ENCODE measurements at regions not wholly inside any gene's neighbourhood (a gene's known extent, or its start where the extent isn't known, plus 50 kb on each side); places are given as distances from the start of the nearest gene placed in this dataset.

DNA sequence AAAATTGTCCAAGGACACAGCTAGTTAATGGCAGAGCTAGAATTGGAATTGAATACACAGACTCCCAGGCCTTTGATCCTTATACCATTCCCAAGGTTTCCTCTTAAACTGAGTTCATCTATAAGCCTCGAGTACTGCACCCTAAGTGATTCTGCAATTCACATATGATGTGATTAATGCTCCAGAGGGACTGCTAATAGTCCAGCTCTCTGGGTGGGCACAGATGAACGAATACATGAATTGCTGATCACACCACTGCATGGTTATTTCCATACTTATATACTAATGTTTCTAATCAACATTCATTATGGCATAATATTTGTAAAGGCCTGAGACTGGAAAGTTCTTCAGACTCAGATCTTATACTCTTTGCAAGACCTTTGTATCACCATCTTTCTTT, 101.8 kb downstream of the NUFIP1 start:
- no peaks in the 10 kb centered on the region for H3K27me3 ChIP-seq (replicated peaks; ENCODE audit: control insufficient read depth, insufficient read depth, low read length, poor library complexity, severe bottlenecking)
- no peak overlapping the region for H3K27ac ChIP-seq (ENCODE audit: insufficient read depth, low read length, poor library complexity, severe bottlenecking)
- H3K4me3 ChIP-seq (ENCODE audit: insufficient read depth, low read depth, low read length, poor library complexity, severe bottlenecking), result no peak overlapping the region
- no peaks in the 10 kb centered on the region for H3K36me3 ChIP-seq (ENCODE audit: control insufficient read depth, insufficient read depth, low read length)
- H3K4me1 ChIP-seq (ENCODE audit: control insufficient read depth, insufficient read depth, low read length, poor library complexity, severe bottlenecking), result no peaks in the 10 kb centered on the region
- DNase-seq, result no peak
- H3K9me3 ChIP-seq (ENCODE audit: control insufficient read depth, low read length), result no peaks in the 10 kb centered on the region

DNA sequence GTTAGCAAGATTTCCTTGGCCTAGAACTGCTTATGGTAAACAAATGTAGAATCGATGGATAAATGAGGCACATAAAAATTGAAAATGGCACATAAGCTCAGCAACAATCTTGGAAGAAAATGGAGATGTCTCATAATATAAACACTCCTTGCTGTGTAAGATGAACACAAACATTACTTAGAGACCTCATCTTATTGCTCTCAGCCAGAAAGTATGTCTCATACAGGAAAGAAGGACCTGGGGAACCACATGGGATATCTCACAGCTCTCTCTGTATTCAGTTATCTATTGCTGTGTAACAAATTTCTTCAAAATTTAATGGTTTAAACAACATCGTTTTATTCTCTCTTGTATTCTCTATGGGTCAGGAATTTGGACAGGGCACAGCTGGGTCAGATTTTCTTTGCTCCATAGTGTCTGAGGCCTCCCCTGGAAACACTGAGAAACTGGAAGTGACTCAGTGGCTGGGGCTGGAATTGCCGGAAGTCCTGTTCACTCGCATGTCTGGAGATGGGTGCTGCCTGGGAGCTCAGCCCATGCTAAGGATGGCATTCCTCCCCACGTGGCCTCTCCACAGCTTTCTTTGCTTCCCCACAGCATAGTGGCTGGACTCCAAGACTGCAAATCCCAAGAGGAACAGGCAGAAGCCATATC, 105.1 kb downstream of the NUFIP1 start:
- no peak for DNase-seq
- no peaks in the 10 kb centered on the region for H3K27me3 ChIP-seq (replicated peaks; ENCODE audit: control insufficient read depth, insufficient read depth, low read length, poor library complexity, severe bottlenecking)
- no peak overlapping the region for H3K4me3 ChIP-seq (ENCODE audit: insufficient read depth, low read depth, low read length, poor library complexity, severe bottlenecking)
- no peak overlapping the region for H3K27ac ChIP-seq (ENCODE audit: insufficient read depth, low read length, poor library complexity, severe bottlenecking)
- H3K9me3 ChIP-seq (ENCODE audit: control insufficient read depth, low read length), result no peaks in the 10 kb centered on the region
- H3K4me1 ChIP-seq (ENCODE audit: control insufficient read depth, insufficient read depth, low read length, poor library complexity, severe bottlenecking), result no peaks in the 10 kb centered on the region
- H3K36me3 ChIP-seq (ENCODE audit: control insufficient read depth, insufficient read depth, low read length), result no peaks in the 10 kb centered on the region

DNA sequence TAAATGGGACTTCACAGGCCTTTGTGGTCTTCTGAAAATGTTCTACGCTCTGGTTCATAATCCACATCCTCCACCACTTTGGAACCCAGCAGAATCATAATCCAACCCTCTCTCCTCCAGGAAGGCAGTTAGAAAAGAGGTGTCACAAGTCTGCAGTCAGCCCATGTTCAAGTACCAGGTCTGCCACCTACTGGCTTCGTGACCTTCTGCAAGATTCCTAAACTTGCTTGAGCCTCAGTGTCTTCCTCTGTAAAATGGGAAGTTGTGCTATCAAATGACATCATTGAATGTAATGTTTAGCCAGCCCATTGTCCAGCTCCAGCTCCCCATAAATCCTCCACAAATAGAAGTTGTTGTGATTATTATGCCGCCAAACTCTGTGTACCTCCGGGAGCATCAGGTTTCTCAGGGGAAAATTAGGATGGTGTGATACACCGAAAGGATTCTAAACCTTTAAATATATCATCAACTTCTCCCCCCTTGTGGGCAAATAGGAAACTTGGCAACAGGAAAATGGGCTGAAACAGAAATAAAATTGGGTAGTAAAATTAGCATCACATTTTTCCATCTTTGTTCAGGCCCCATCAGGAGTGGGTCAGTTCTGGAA, 109.7 kb downstream of the NUFIP1 start:
- H3K27ac ChIP-seq (ENCODE audit: insufficient read depth, low read length, poor library complexity, severe bottlenecking), result no peak overlapping the region
- H3K36me3 ChIP-seq (ENCODE audit: control insufficient read depth, insufficient read depth, low read length), result no peaks in the 10 kb centered on the region
- H3K27me3 ChIP-seq (replicated peaks; ENCODE audit: control insufficient read depth, insufficient read depth, low read length, poor library complexity, severe bottlenecking), result no peaks in the 10 kb centered on the region
- no peak for DNase-seq
- no peaks in the 10 kb centered on the region for H3K9me3 ChIP-seq (ENCODE audit: control insufficient read depth, low read length)
- H3K4me1 ChIP-seq (ENCODE audit: control insufficient read depth, insufficient read depth, low read length, poor library complexity, severe bottlenecking), result no peaks in the 10 kb centered on the region
- no peak overlapping the region for H3K4me3 ChIP-seq (ENCODE audit: insufficient read depth, low read depth, low read length, poor library complexity, severe bottlenecking)

DNA sequence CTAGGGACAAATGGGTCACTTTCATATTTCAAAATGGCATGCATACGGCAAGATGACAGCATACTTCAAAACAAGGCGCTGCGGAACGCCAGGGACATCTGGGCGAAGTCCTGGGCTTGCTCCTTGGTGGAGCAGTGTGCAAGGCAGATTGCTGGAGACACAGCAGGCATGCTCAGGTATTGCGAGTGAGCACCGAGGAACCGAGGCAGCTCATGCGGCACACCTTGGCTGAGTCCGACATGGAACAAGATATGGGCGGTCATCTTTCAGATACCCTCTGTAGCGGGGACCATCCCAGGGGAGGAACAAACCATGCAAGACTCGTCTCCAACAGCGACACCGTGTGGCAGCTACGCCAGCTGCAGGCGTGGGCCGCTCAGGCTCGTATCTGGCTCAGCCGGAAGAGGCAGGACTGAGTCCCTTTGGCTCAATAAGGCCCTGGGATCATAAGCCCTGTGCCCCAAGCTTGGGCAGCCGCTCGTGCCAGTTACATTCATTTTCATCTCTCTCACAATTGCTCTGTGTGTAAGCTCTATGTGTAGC, 112.4 kb downstream of the NUFIP1 start:
- Histone ChIP-seq H3K9me3 (ENCODE audit: control insufficient read depth, low read length) (no peaks in the 10 kb centered on the region), H3K27ac (ENCODE audit: insufficient read depth, low read length, poor library complexity, severe bottlenecking) (no peak overlapping the region), H3K27me3 (replicated peaks; ENCODE audit: control insufficient read depth, insufficient read depth, low read length, poor library complexity, severe bottlenecking) (no peaks in the 10 kb centered on the region), H3K4me3 (ENCODE audit: insufficient read depth, low read depth, low read length, poor library complexity, severe bottlenecking) (no peak overlapping the region), H3K36me3 (ENCODE audit: control insufficient read depth, insufficient read depth, low read length) (no peaks in the 10 kb centered on the region), H3K4me1 (ENCODE audit: control insufficient read depth, insufficient read depth, low read length, poor library complexity, severe bottlenecking) (no peaks in the 10 kb centered on the region)
- DNase-seq, result no peak

DNA sequence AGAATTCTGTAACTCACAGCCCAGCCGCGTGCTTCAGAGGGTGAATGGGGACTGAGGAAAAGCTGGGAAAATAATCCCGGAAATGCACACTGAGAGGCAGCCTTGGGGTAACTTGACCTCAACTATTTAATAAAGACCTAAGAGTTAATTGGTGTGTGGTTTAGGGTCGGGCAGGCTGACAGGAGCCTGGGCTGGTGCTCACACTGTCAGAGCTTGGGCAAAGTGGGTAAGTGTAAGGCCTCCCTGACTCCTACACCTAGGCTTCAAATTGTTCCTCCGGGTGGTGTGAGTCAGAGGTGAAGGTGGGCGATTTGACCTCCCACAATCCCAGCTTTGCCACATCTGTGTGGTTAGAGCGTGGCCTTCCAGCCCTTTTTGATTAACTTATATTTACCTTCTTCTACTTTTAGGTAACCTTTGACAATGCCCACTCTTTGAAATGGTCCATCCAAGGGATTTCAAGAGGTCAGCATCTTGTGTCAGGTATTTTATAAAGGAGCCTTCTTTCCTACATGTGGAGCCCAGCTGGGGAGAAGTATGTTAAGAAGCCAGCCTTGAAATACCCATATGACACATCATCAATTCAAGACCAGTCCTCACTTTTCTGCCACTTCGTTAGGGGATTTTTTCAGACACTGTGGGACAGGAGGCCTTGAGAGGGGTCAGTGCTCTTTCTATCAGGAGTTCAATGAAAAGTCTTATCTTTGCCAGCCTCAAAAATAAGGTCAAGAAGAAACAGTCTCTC, 114.2 kb downstream of the NUFIP1 start:
- no peak overlapping the region for H3K27ac ChIP-seq (ENCODE audit: insufficient read depth, low read length, poor library complexity, severe bottlenecking)
- H3K4me3 ChIP-seq (ENCODE audit: insufficient read depth, low read depth, low read length, poor library complexity, severe bottlenecking), result no peak overlapping the region
- no peak for DNase-seq
- H3K36me3 ChIP-seq (ENCODE audit: control insufficient read depth, insufficient read depth, low read length), result no peaks in the 10 kb centered on the region
- H3K27me3 ChIP-seq (replicated peaks; ENCODE audit: control insufficient read depth, insufficient read depth, low read length, poor library complexity, severe bottlenecking), result no peaks in the 10 kb centered on the region
- H3K9me3 ChIP-seq (ENCODE audit: control insufficient read depth, low read length), result no peaks in the 10 kb centered on the region
- H3K4me1 ChIP-seq (ENCODE audit: control insufficient read depth, insufficient read depth, low read length, poor library complexity, severe bottlenecking), result no peaks in the 10 kb centered on the region

DNA sequence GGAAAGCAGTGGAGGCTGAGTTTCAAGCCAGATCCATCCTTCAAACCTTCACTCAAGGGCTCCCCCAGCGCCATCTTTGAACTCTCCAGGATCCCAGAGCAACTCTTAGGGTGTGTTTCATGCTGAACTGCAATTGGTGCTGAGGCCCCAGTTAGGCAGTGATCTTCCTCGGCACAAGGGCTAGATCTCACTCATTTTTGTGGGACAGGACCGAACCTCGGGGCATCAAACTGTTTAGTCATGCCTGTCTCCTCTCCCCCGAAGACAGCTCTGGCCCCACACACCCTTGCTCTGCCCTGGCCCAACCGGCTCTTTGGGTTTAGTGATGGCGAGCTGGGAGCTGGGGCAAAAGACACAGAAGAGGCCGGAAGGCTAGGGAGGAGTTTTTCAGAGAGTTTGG, 115.1 kb downstream of the NUFIP1 start:
- no peak for DNase-seq
- H3K4me3 ChIP-seq (ENCODE audit: insufficient read depth, low read depth, low read length, poor library complexity, severe bottlenecking), result no peak overlapping the region
- H3K27me3 ChIP-seq (replicated peaks; ENCODE audit: control insufficient read depth, insufficient read depth, low read length, poor library complexity, severe bottlenecking), result no peaks in the 10 kb centered on the region
- H3K27ac ChIP-seq (ENCODE audit: insufficient read depth, low read length, poor library complexity, severe bottlenecking), result no peak overlapping the region
- no peaks in the 10 kb centered on the region for H3K36me3 ChIP-seq (ENCODE audit: control insufficient read depth, insufficient read depth, low read length)
- no peaks in the 10 kb centered on the region for H3K4me1 ChIP-seq (ENCODE audit: control insufficient read depth, insufficient read depth, low read length, poor library complexity, severe bottlenecking)
- H3K9me3 ChIP-seq (ENCODE audit: control insufficient read depth, low read length), result no peaks in the 10 kb centered on the region

DNA sequence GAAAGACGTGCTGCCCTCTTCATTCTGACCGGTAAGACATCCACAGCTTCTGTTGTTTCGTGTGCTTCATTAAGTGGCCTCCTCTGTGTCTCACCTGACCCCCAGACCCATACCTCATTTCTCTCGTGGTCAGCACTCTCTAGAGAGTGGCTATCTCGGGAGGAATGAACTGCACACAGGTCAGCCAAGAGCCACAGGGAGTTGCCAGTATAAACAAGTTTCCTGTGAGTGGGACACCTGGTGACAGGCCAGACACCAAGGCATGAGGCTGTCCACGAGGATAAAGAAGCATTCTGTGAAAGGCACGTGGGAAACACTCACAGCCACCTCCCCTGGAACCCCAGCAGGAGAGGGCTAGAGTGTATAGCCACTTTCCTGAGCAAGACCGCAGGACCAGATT, 115.8 kb downstream of the NUFIP1 start:
- Histone ChIP-seq H3K4me3 (ENCODE audit: insufficient read depth, low read depth, low read length, poor library complexity, severe bottlenecking) (no peak overlapping the region), H3K36me3 (ENCODE audit: control insufficient read depth, insufficient read depth, low read length) (no peaks in the 10 kb centered on the region), H3K27ac (ENCODE audit: insufficient read depth, low read length, poor library complexity, severe bottlenecking) (no peak overlapping the region), H3K27me3 (replicated peaks; ENCODE audit: control insufficient read depth, insufficient read depth, low read length, poor library complexity, severe bottlenecking) (no peaks in the 10 kb centered on the region), H3K9me3 (ENCODE audit: control insufficient read depth, low read length) (no peaks in the 10 kb centered on the region), H3K4me1 (ENCODE audit: control insufficient read depth, insufficient read depth, low read length, poor library complexity, severe bottlenecking) (no peaks in the 10 kb centered on the region)
- DNase-seq, result no peak

DNA sequence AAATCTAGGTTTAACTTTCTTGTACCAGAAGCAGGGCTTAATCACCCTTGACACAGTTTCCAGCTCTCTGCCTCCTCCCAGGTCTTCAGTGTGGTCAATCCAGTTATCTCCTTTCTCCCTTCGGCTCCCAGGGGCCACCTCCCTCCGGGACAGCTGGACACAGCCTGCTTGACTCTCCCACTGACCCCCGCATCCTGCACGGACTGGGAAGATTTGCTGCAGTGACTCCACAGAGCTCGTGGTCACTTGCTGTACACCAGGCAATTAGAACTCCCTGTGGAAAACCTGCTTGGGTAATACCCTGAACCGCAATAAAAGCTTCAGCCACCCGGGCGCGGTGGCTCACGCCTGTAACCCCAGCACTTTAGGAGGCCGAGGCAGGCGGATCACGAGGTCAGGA, 116.5 kb downstream of the NUFIP1 start:
- no peaks in the 10 kb centered on the region for H3K36me3 ChIP-seq (ENCODE audit: control insufficient read depth, insufficient read depth, low read length)
- no peaks in the 10 kb centered on the region for H3K4me1 ChIP-seq (ENCODE audit: control insufficient read depth, insufficient read depth, low read length, poor library complexity, severe bottlenecking)
- no peak overlapping the region for H3K4me3 ChIP-seq (ENCODE audit: insufficient read depth, low read depth, low read length, poor library complexity, severe bottlenecking)
- no peak overlapping the region for H3K27ac ChIP-seq (ENCODE audit: insufficient read depth, low read length, poor library complexity, severe bottlenecking)
- DNase-seq, result no peak
- no peaks in the 10 kb centered on the region for H3K9me3 ChIP-seq (ENCODE audit: control insufficient read depth, low read length)
- H3K27me3 ChIP-seq (replicated peaks; ENCODE audit: control insufficient read depth, insufficient read depth, low read length, poor library complexity, severe bottlenecking), result no peaks in the 10 kb centered on the region

DNA sequence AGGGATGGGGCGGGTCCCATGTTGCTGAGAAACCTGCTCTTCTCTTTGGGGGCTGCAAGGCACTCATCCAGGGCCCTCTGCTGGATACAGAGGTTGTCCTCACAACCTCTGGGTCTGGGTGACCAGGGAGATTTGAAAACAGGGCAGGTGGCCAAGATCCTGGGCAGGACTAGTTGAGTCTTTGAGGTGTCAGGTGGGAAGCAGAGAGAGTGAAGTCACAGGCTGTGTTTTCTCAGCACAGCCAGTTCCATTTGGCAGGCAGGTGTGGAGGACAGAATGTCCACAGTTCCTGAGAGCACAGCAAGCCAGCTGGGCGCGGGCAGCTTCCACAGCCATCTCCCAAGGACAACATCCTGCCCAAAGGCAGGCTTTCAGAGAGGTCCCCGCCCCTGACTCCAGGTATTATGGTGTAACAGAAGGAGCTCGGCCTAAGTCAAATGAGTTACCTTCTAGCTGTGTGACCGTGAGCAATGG, 118.8 kb downstream of the NUFIP1 start:
- Histone ChIP-seq H3K4me3 (ENCODE audit: insufficient read depth, low read depth, low read length, poor library complexity, severe bottlenecking) (no peak overlapping the region), H3K9me3 (ENCODE audit: control insufficient read depth, low read length) (no peaks in the 10 kb centered on the region), H3K27ac (ENCODE audit: insufficient read depth, low read length, poor library complexity, severe bottlenecking) (no peak overlapping the region), H3K4me1 (ENCODE audit: control insufficient read depth, insufficient read depth, low read length, poor library complexity, severe bottlenecking) (no peaks in the 10 kb centered on the region), H3K27me3 (replicated peaks; ENCODE audit: control insufficient read depth, insufficient read depth, low read length, poor library complexity, severe bottlenecking) (no peaks in the 10 kb centered on the region), H3K36me3 (ENCODE audit: control insufficient read depth, insufficient read depth, low read length) (no peaks in the 10 kb centered on the region)
- DNase-seq, result no peak

DNA sequence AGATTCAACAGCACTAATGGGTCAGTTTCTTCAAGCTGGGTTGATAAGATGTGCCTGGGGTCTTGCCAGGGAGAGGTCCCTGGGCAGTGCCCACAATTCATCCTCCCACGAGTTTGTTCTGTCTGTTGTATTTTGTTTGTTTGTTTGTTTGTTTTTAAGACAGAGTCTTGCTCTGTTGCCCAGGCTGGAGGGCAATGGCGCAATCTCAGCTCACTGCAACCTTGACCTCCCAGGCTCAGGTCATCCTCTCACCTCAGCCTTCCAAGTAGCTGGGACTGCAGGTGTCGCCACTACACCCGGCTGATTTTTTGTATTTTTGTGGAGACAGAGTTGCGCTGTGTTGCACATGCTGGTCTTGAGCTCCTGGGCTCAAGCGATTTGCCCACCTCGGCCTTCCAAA, 120.1 kb downstream of the NUFIP1 start:
- Histone ChIP-seq H3K4me3 (ENCODE audit: insufficient read depth, low read depth, low read length, poor library complexity, severe bottlenecking) (no peak overlapping the region), H3K9me3 (ENCODE audit: control insufficient read depth, low read length) (no peaks in the 10 kb centered on the region)

More for the DNA sequence above, 120.1 kb downstream of the NUFIP1 start:
- DNase-seq, result no peak
- Histone ChIP-seq H3K27me3 (replicated peaks; ENCODE audit: control insufficient read depth, insufficient read depth, low read length, poor library complexity, severe bottlenecking) (no peaks in the 10 kb centered on the region), H3K27ac (ENCODE audit: insufficient read depth, low read length, poor library complexity, severe bottlenecking) (no peak overlapping the region), H3K4me1 (ENCODE audit: control insufficient read depth, insufficient read depth, low read length, poor library complexity, severe bottlenecking) (no peaks in the 10 kb centered on the region), H3K36me3 (ENCODE audit: control insufficient read depth, insufficient read depth, low read length) (no peaks in the 10 kb centered on the region)

Measured in effector memory CD4-positive, alpha-beta T cell (primary cell).